Keratinocyte (primary cell): ENCODE measurements at regions not wholly inside any gene's neighbourhood (a gene's known extent, or its start where the extent isn't known, plus 50 kb on each side); places are given as distances from the start of the nearest gene placed in this dataset.

Experiments used
- DNase-seq: peaks from one replicate; pipeline ENCODE4 v3.0.0-alpha.2; 2011; ENCODE audit warnings: low read depth, missing footprints, low spot score
- FAIRE-seq: peaks from 2 replicates; lab custom pipeline; 2011; peaks lifted over from hg19 to GRCh38; lab: Jason Lieb, UNC
- H2AFZ ChIP-seq: 2 replicates; pipeline ENCODE4 v1.6.0; 2012; ENCODE audit warnings: low read length, control low read depth, inconsistent platforms; ENCODE audit not compliant: control insufficient read depth
- H3K27ac ChIP-seq: 2 replicates; pipeline ENCODE4 v1.5.1; 2011; ENCODE audit warnings: low read length; ENCODE audit not compliant: control insufficient read depth, insufficient read depth
- H3K27me3 ChIP-seq: 3 replicates; pipeline ENCODE4 v1.6.0; 2011; ENCODE audit warnings: low read length; ENCODE audit not compliant: control insufficient read depth, insufficient read depth; ENCODE audit errors: extremely low read depth
- H3K36me3 ChIP-seq, 2 experiments: 2 replicates in 1 of 2; 3 replicates in 1 of 2; pipeline ENCODE4 v1.5.1; 2011; ENCODE audit warnings: low read length in 2 of 2, mild to moderate bottlenecking in 1 of 2; ENCODE audit not compliant: control insufficient read depth in 2 of 2, insufficient read depth in 2 of 2; ENCODE audit errors: extremely low read depth in 1 of 2
- H3K4me1 ChIP-seq: 3 replicates; pipeline ENCODE4 v1.5.1; 2011; ENCODE audit warnings: low read length; ENCODE audit not compliant: control insufficient read depth, insufficient read depth; ENCODE audit errors: extremely low read depth
- H3K4me2 ChIP-seq: 3 replicates; pipeline ENCODE4 v1.6.0; 2011; ENCODE audit warnings: low read depth, low read length; ENCODE audit not compliant: control insufficient read depth, insufficient read depth; ENCODE audit errors: extremely low read depth
- H3K4me3 ChIP-seq, 3 experiments: fragments of 200-600 bp in 1 of 3; sonication (generic) in 1 of 3; 2 replicates in 2 of 3; 3 replicates in 1 of 3; pipeline ENCODE4 v1.5.1; 2011 to 2016; ENCODE audit warnings: low read length in 3 of 3, mild to moderate bottlenecking in 3 of 3, control low read depth in 2 of 3, inconsistent platforms in 1 of 3, low read depth in 1 of 3, mixed read lengths in 1 of 3, mixed run types in 1 of 3, moderate library complexity in 1 of 3; ENCODE audit not compliant: control insufficient read depth in 2 of 3, insufficient read depth in 2 of 3; ENCODE audit errors: extremely low read depth in 1 of 3
- H3K79me2 ChIP-seq: 2 replicates; pipeline ENCODE4 v1.6.0; 2012; ENCODE audit warnings: low read length; ENCODE audit not compliant: control insufficient read depth, insufficient read depth
- H3K9ac ChIP-seq: 3 replicates; pipeline ENCODE4 v1.6.0; 2011; ENCODE audit warnings: low read length; ENCODE audit not compliant: control insufficient read depth, insufficient read depth; ENCODE audit errors: extremely low read depth
- H3K9me1 ChIP-seq: 3 replicates; pipeline ENCODE4 v1.6.0; 2011; ENCODE audit warnings: low read length; ENCODE audit not compliant: control insufficient read depth, insufficient read depth; ENCODE audit errors: extremely low read depth
- H3K9me3 ChIP-seq: 2 replicates; pipeline ENCODE4 v1.5.1; 2012; ENCODE audit warnings: low read depth, low read length; ENCODE audit not compliant: control insufficient read depth
- H4K20me1 ChIP-seq: 3 replicates; pipeline ENCODE4 v1.6.0; 2011; ENCODE audit warnings: low read length; ENCODE audit not compliant: control insufficient read depth, insufficient read depth; ENCODE audit errors: extremely low read depth
- CTCF ChIP-seq, 3 experiments: IDR thresholded peaks in 1 of 3; conservative IDR thresholded peaks in 1 of 3; optimal IDR thresholded peaks in 1 of 3; 2 replicates in 2 of 3; 3 replicates in 1 of 3; pipeline versions ENCODE3 to v1.5.1; 2011; ENCODE audit warnings: low read length in 3 of 3, mild to moderate bottlenecking in 3 of 3, moderate library complexity in 2 of 3, control low read depth in 1 of 3, inconsistent platforms in 1 of 3; ENCODE audit not compliant: insufficient read depth in 2 of 3; ENCODE audit errors: extremely low read depth in 1 of 3
- EZH2 ChIP-seq: IDR thresholded peaks from one replicate; pipeline ENCODE4 v1.6.1; 2012; ENCODE audit warnings: inconsistent platforms, mild to moderate bottlenecking, low read length, moderate library complexity
- dilution Hi-C: fragments of 300-500 bp; cut with MboI; formaldehyde crosslinking; loops from one replicate; pipeline ENCODE4 v1.7.0; 2020; ENCODE audit warnings: low sequenced_read_pairs; ENCODE audit not compliant: extremely low pct_ligation_motif_present

GRCh38 chr2:176639016-176639343, 369.7 kb downstream of the MTX2 start:
- TF ChIP-seq EZH2: no peak
- TF ChIP-seq CTCF (optimal IDR thresholded peaks at IDR 0.05 in 1 of 3, IDR thresholded peaks at IDR 0.05 in 1 of 3, conservative IDR thresholded peaks at IDR 0.05 in 1 of 3; ENCODE audit: extremely low read depth in 1 of 3, insufficient read depth in 2 of 3, low read length in 3 of 3): no peak

GRCh38 chr2:176639671-176640070, 370.4 kb downstream of the MTX2 start:
- dilution Hi-C loops: loop anchor here (25.0 kb wide), 1 partner anchor 477 kb away; the partner anchor contains the start of genes HOXD3 and HOXD4
- no peak overlapping the region for H2AFZ ChIP-seq
- no peak overlapping the region for H3K9ac ChIP-seq
- no peak overlapping the region for H3K27ac ChIP-seq
- H3K27me3 ChIP-seq: peaks cover 17% of the 10 kb centered on the region
- no peaks in the 10 kb centered on the region for H3K9me3 ChIP-seq
- no peak overlapping the region for H3K4me3 ChIP-seq
- H3K9me1 ChIP-seq: no peaks in the 10 kb centered on the region
- no peak overlapping the region for H3K4me2 ChIP-seq
- FAIRE-seq: no peak
- H3K79me2 ChIP-seq: no peaks in the 10 kb centered on the region
- TF ChIP-seq CTCF (optimal IDR thresholded peaks at IDR 0.05 in 1 of 3, IDR thresholded peaks at IDR 0.05 in 1 of 3, conservative IDR thresholded peaks at IDR 0.05 in 1 of 3; ENCODE audit: extremely low read depth in 1 of 3, insufficient read depth in 2 of 3, low read length in 3 of 3) (no peak), EZH2 (no peak)
- H3K36me3 ChIP-seq: no peaks in the 10 kb centered on the region
- H3K4me1 ChIP-seq: peaks cover 7% of the 10 kb centered on the region
- DNase-seq: no peak
- no peaks in the 10 kb centered on the region for H4K20me1 ChIP-seq

More at GRCh38 chr2:176639016-176639343, 369.7 kb downstream of the MTX2 start:
- DNase-seq (no peak), FAIRE-seq (no peak)
- dilution Hi-C loops: loop anchor here (25.0 kb wide), 1 partner anchor 477 kb away; the partner anchor contains the start of genes HOXD3 and HOXD4
- Histone ChIP-seq H3K9ac (no peak overlapping the region), H3K9me3 (no peaks in the 10 kb centered on the region), H3K4me3 (no peak overlapping the region), H2AFZ (no peak overlapping the region), H3K27me3 (peaks cover 19% of the 10 kb centered on the region), H3K36me3 (no peaks in the 10 kb centered on the region), H3K79me2 (no peaks in the 10 kb centered on the region), H3K9me1 (no peaks in the 10 kb centered on the region), H3K27ac (no peak overlapping the region), H4K20me1 (no peaks in the 10 kb centered on the region), H3K4me1 (peaks cover 7% of the 10 kb centered on the region), H3K4me2 (no peak overlapping the region)
